Astrocyte (in vitro differentiated cells and primary cell): ENCODE measurements at regions not wholly inside any gene's neighbourhood (a gene's known extent, or its start where the extent isn't known, plus 50 kb on each side); places are given as distances from the start of the nearest gene placed in this dataset.

Source experiments
- DNase-seq: peaks from one replicate; pipeline ENCODE4 v3.0.0-alpha.2; 2010; ENCODE audit warnings: low read depth
- FAIRE-seq: peaks from 2 replicates; lab custom pipeline; 2011; peaks lifted over from hg19 to GRCh38; lab: Jason Lieb, UNC
- H2AFZ ChIP-seq: 2 replicates; pipeline ENCODE4 v1.6.0; 2012; ENCODE audit warnings: low read depth, low read length, inconsistent platforms
- H3K27ac ChIP-seq: 2 replicates; pipeline ENCODE4 v1.5.1; 2011; ENCODE audit warnings: low read depth, low read length, inconsistent platforms
- H3K27me3 ChIP-seq: 2 replicates; pipeline ENCODE4 v1.6.0; 2011; ENCODE audit warnings: low read length, inconsistent platforms; ENCODE audit not compliant: insufficient read depth
- H3K36me3 ChIP-seq: 2 replicates; pipeline ENCODE4 v1.5.1; 2011; ENCODE audit warnings: low read length, inconsistent platforms; ENCODE audit not compliant: insufficient read depth
- H3K4me1 ChIP-seq: 2 replicates; pipeline ENCODE4 v1.5.1; 2011; ENCODE audit warnings: low read length, inconsistent platforms; ENCODE audit not compliant: insufficient read depth
- H3K4me2 ChIP-seq: 2 replicates; pipeline ENCODE4 v1.6.0; 2012; ENCODE audit warnings: low read length, inconsistent platforms
- H3K4me3 ChIP-seq: 2 replicates; pipeline ENCODE4 v1.5.1; 2011; ENCODE audit warnings: low read depth, mild to moderate bottlenecking, low read length, inconsistent platforms; ENCODE audit not compliant: insufficient read depth
- H3K79me2 ChIP-seq: 2 replicates; pipeline ENCODE4 v1.6.0; 2012; ENCODE audit warnings: mild to moderate bottlenecking, low read length, inconsistent platforms; ENCODE audit not compliant: insufficient read depth
- H3K9ac ChIP-seq: 2 replicates; pipeline ENCODE4 v1.6.0; 2012; ENCODE audit warnings: mild to moderate bottlenecking, low read length, inconsistent platforms
- H3K9me3 ChIP-seq: 2 replicates; pipeline ENCODE4 v1.5.1; 2012; ENCODE audit warnings: low read depth, mild to moderate bottlenecking, low read length, inconsistent platforms; ENCODE audit not compliant: insufficient read depth
- H4K20me1 ChIP-seq: 2 replicates; pipeline ENCODE4 v1.6.0; 2012; ENCODE audit warnings: low read length, inconsistent platforms; ENCODE audit not compliant: insufficient read depth
- H3K27ac Mint-ChIP-seq: one replicate; pipeline ENCODE4 v1.8.0; 2021; ENCODE audit warnings: mild to moderate bottlenecking, mixed read lengths; ENCODE audit not compliant: unreplicated experiment
- H3K27me3 Mint-ChIP-seq: one replicate; pipeline ENCODE4 v1.8.0; 2021; ENCODE audit warnings: low read depth, mixed read lengths; ENCODE audit not compliant: unreplicated experiment
- H3K36me3 Mint-ChIP-seq: one replicate; pipeline ENCODE4 v1.8.0; 2021; ENCODE audit warnings: low read depth, mixed read lengths; ENCODE audit not compliant: unreplicated experiment
- H3K4me1 Mint-ChIP-seq: one replicate; pipeline ENCODE4 v1.8.0; 2021; ENCODE audit warnings: low read depth, mixed read lengths; ENCODE audit not compliant: unreplicated experiment
- H3K4me3 Mint-ChIP-seq: one replicate; pipeline ENCODE4 v1.8.0; 2021; ENCODE audit warnings: mild to moderate bottlenecking, moderate library complexity, mixed read lengths; ENCODE audit not compliant: unreplicated experiment
- H3K9me3 Mint-ChIP-seq: one replicate; pipeline ENCODE4 v1.8.0; 2021; ENCODE audit warnings: mild to moderate bottlenecking, mixed read lengths; ENCODE audit not compliant: unreplicated experiment
- CTCF ChIP-seq: IDR thresholded peaks from 2 replicates; pipeline ENCODE4 v1.5.1; 2011; ENCODE audit warnings: low read depth, mild to moderate bottlenecking, inconsistent platforms, low read length, moderate library complexity; ENCODE audit not compliant: insufficient read depth
- EZH2 ChIP-seq: IDR thresholded peaks from 2 replicates; pipeline ENCODE4 v1.6.1; 2012; ENCODE audit warnings: mild to moderate bottlenecking, low read length, inconsistent platforms; ENCODE audit not compliant: insufficient read depth

DNA sequence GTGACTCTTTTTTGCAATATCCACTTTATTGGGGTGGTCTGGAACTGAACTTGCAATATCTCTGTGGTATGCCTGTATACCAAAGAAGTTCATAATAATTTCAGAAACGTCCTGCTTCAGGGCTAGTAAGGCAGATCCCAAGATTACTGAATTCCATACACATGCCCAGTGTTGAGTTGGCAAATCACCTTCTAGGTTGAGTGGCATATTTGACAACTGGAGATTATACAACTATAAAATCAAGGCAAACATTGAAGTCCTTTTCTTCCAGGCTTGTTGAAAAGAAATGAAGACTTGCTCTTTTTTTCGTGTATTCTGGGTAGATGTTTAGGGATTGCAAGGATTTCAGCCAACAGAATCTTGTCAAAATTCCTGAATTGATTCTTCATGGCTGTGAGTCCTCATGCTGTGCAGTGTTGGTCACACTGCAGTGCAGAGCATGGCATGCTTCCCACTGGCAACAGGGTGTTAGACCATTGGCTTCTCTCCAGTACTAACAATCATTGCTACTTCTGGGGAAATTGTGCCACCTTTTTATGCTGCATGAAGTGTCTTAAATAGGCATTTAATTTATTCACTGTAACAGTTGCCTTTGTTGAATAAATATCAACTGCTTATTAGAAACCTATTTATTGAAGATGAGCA is 367.1 kb upstream of the ADGRL4 start:
- no peak for TF ChIP-seq EZH2
- no peak for TF ChIP-seq CTCF
- H3K9me3 Mint-ChIP-seq, result no peaks in the 10 kb centered on the region
- H3K27ac Mint-ChIP-seq, result no peak overlapping the region
- H4K20me1 ChIP-seq, result no peaks in the 10 kb centered on the region
- no peak overlapping the region for H3K4me2 ChIP-seq
- FAIRE-seq (no peak), DNase-seq (peak; percentile 8)
- no peak overlapping the region for H3K9ac ChIP-seq
- no peaks in the 10 kb centered on the region for H3K79me2 ChIP-seq
- no peaks in the 10 kb centered on the region for H3K4me1 Mint-ChIP-seq
- no peaks in the 10 kb centered on the region for H3K4me1 ChIP-seq
- no peaks in the 10 kb centered on the region for H3K9me3 ChIP-seq
- H3K4me3 Mint-ChIP-seq, result no peak overlapping the region
- no peak overlapping the region for H2AFZ ChIP-seq
- H3K27ac ChIP-seq, result no peak overlapping the region
- H3K27me3 ChIP-seq, result no peaks in the 10 kb centered on the region
- H3K36me3 Mint-ChIP-seq, result no peaks in the 10 kb centered on the region
- H3K36me3 ChIP-seq, result no peaks in the 10 kb centered on the region
- H3K4me3 ChIP-seq, result no peak overlapping the region
- H3K27me3 Mint-ChIP-seq, result no peaks in the 10 kb centered on the region

GRCh38 chr1:79371802-79372201 is 365.3 kb upstream of the ADGRL4 start:
- no peak for TF ChIP-seq EZH2
- no peak for TF ChIP-seq CTCF
- no peak overlapping the region for H2AFZ ChIP-seq
- H4K20me1 ChIP-seq, result no peaks in the 10 kb centered on the region
- no peak overlapping the region for H3K9ac ChIP-seq
- H3K4me3 ChIP-seq, result no peak overlapping the region
- no peaks in the 10 kb centered on the region for H3K4me1 Mint-ChIP-seq
- H3K27me3 ChIP-seq, result no peaks in the 10 kb centered on the region
- H3K4me3 Mint-ChIP-seq, result no peak overlapping the region
- no peaks in the 10 kb centered on the region for H3K9me3 ChIP-seq
- H3K4me2 ChIP-seq, result no peak overlapping the region
- H3K27ac Mint-ChIP-seq, result no peak overlapping the region
- DNase-seq, result no peak
- no peaks in the 10 kb centered on the region for H3K36me3 ChIP-seq
- no peaks in the 10 kb centered on the region for H3K4me1 ChIP-seq
- H3K27me3 Mint-ChIP-seq, result no peaks in the 10 kb centered on the region
- no peaks in the 10 kb centered on the region for H3K36me3 Mint-ChIP-seq
- H3K9me3 Mint-ChIP-seq, result no peaks in the 10 kb centered on the region
- no peaks in the 10 kb centered on the region for H3K79me2 ChIP-seq
- FAIRE-seq, result no peak
- no peak overlapping the region for H3K27ac ChIP-seq

DNA sequence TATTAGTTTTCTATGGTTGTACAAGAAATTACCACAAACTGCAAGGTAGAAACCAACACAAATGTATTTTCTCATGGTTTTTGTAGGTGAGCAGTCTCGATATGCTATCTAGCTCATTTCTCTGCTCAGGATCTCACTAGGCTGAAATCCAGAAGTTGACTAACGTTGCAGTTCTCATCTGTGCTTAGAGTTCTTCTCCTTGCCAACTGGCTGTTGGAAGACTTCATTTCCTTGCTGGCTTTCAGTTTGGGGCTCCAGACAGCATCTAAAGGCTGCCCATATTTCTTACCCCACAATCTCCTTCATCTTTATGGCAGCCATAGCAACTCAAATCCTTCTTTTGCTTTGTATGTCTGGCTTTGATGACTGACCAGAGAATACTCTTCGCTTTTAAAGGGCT is 362.6 kb upstream of the ADGRL4 start:
- no peak overlapping the region for H3K4me3 Mint-ChIP-seq
- Histone ChIP-seq H3K36me3 (no peaks in the 10 kb centered on the region), H3K27ac (no peak overlapping the region), H3K79me2 (no peaks in the 10 kb centered on the region), H3K9me3 (no peaks in the 10 kb centered on the region), H3K4me2 (no peak overlapping the region), H3K4me1 (no peaks in the 10 kb centered on the region), H2AFZ (no peak overlapping the region), H4K20me1 (no peaks in the 10 kb centered on the region), H3K27me3 (no peaks in the 10 kb centered on the region), H3K4me3 (no peak overlapping the region), H3K9ac (no peak overlapping the region)
- H3K27ac Mint-ChIP-seq, result no peak overlapping the region
- TF ChIP-seq CTCF (no peak), EZH2 (no peak)
- no peak for DNase-seq
- H3K9me3 Mint-ChIP-seq, result no peaks in the 10 kb centered on the region
- FAIRE-seq, result no peak
- no peaks in the 10 kb centered on the region for H3K27me3 Mint-ChIP-seq
- H3K36me3 Mint-ChIP-seq, result no peaks in the 10 kb centered on the region
- peaks cover 2% of the 10 kb centered on the region for H3K4me1 Mint-ChIP-seq
